Osteoblast (primary cell): ENCODE measurements at regions not wholly inside any gene's neighbourhood (a gene's known extent, or its start where the extent isn't known, plus 50 kb on each side); places are given as distances from the start of the nearest gene placed in this dataset.

Source experiments
- DNase-seq: peaks from one replicate; pipeline ENCODE4 v3.0.0; 2011; ENCODE audit warnings: low spot score, mixed read lengths; ENCODE audit not compliant: insufficient read length; ENCODE audit errors: missing footprints
- H2AFZ ChIP-seq: 2 replicates; pipeline ENCODE4 v1.6.0; 2011; ENCODE audit warnings: mild to moderate bottlenecking, low read length
- H3K27ac ChIP-seq: 2 replicates; pipeline ENCODE4 v1.5.1; 2011; ENCODE audit warnings: mild to moderate bottlenecking, low read depth, low read length, moderate library complexity
- H3K27me3 ChIP-seq: 2 replicates; pipeline ENCODE4 v1.6.0; 2012; ENCODE audit warnings: mild to moderate bottlenecking, control low read depth, inconsistent platforms, low read length, moderate library complexity; ENCODE audit not compliant: insufficient read depth
- H3K36me3 ChIP-seq: 2 replicates; pipeline ENCODE4 v1.5.1; 2011; ENCODE audit warnings: mild to moderate bottlenecking, low read length, control low read depth, moderate library complexity; ENCODE audit not compliant: insufficient read depth
- H3K4me1 ChIP-seq: 2 replicates; pipeline ENCODE4 v1.5.1; 2011; ENCODE audit warnings: mild to moderate bottlenecking, low read length, control low read depth, moderate library complexity; ENCODE audit not compliant: insufficient read depth
- H3K4me2 ChIP-seq: 2 replicates; pipeline ENCODE4 v1.6.0; 2011; ENCODE audit warnings: mild to moderate bottlenecking, low read length; ENCODE audit not compliant: insufficient read depth
- H3K4me3 ChIP-seq: fragments of 200-600 bp; sonication (generic); 3 replicates; pipeline ENCODE4 v1.5.1; 2012; ENCODE audit warnings: mild to moderate bottlenecking, low read length, inconsistent platforms; ENCODE audit not compliant: insufficient read depth
- H3K79me2 ChIP-seq: 2 replicates; pipeline ENCODE4 v1.6.0; 2012; ENCODE audit warnings: mild to moderate bottlenecking, low read length, control low read depth, inconsistent platforms; ENCODE audit not compliant: insufficient read depth
- H3K9me3 ChIP-seq: 2 replicates; pipeline ENCODE4 v1.5.1; 2011; ENCODE audit warnings: low read depth, low read length, control low read depth
- H4K20me1 ChIP-seq: 2 replicates; pipeline ENCODE4 v1.6.0; 2012; ENCODE audit warnings: mild to moderate bottlenecking, low read length, control low read depth; ENCODE audit not compliant: insufficient read depth
- TF ChIP-seq, protein P1 (sequence below): IDR thresholded peaks from 2 replicates; pipeline ENCODE4 v1.5.1; 2011; ENCODE audit warnings: mild to moderate bottlenecking, low read depth, low read length, moderate library complexity; ENCODE audit errors: extremely low read depth

DNA sequence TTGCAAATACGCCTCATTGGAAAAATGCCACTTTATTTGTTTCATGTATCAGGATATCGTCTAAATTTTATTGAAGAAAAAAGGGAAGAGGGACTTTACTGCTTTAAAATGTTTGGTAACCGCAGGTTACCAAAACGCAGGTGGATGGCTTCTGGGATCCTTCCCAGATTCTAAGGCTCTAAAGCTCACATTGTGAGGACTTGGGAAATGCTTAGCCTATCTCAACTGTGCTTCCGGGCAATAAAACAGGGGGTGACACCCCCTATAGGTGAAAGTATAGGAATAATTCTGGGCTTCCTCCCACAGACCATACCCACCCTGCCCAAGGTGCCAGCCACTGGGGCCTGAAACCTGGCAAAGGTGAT is 73.2 kb upstream of the IPO5 start:
- no peaks in the 10 kb centered on the region for H3K9me3 ChIP-seq
- TF ChIP-seq, protein P1, sequence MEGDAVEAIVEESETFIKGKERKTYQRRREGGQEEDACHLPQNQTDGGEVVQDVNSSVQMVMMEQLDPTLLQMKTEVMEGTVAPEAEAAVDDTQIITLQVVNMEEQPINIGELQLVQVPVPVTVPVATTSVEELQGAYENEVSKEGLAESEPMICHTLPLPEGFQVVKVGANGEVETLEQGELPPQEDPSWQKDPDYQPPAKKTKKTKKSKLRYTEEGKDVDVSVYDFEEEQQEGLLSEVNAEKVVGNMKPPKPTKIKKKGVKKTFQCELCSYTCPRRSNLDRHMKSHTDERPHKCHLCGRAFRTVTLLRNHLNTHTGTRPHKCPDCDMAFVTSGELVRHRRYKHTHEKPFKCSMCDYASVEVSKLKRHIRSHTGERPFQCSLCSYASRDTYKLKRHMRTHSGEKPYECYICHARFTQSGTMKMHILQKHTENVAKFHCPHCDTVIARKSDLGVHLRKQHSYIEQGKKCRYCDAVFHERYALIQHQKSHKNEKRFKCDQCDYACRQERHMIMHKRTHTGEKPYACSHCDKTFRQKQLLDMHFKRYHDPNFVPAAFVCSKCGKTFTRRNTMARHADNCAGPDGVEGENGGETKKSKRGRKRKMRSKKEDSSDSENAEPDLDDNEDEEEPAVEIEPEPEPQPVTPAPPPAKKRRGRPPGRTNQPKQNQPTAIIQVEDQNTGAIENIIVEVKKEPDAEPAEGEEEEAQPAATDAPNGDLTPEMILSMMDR, result no peak
- H3K79me2 ChIP-seq, result no peaks in the 10 kb centered on the region
- peak overlapping the region; percentile 71 for H3K4me2 ChIP-seq
- no peaks in the 10 kb centered on the region for H4K20me1 ChIP-seq
- no peaks in the 10 kb centered on the region for H3K27me3 ChIP-seq
- peak overlapping the region; percentile 43 for H3K4me3 ChIP-seq
- H2AFZ ChIP-seq, result peak overlapping the region; percentile 76
- DNase-seq, result peak; percentile 74
- peak overlapping the region; percentile 94 for H3K27ac ChIP-seq
- peaks cover 32% of the 10 kb centered on the region for H3K4me1 ChIP-seq
- no peaks in the 10 kb centered on the region for H3K36me3 ChIP-seq

DNA sequence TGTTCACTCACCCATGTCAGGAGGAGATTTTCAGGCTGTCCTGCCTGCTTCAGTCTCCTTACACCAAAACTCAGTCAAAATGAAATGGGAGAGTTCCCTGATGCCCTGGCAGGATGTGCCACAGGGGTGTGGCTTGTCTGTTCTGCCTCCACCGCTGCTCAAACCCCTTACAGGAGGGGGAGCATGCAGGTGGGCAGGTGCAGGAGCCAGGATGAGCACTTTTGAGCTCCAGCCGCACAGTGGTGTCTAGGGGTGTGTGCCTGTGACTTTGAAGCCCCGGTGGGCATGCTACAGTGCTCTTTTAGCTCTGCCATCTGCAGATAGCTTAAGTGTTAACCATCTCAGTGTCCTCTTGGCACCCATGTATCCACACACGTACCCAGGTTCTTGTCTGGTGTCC is 71.9 kb upstream of the IPO5 start:
- no peak overlapping the region for H3K4me2 ChIP-seq
- TF ChIP-seq, protein P1, result no peak

DNA sequence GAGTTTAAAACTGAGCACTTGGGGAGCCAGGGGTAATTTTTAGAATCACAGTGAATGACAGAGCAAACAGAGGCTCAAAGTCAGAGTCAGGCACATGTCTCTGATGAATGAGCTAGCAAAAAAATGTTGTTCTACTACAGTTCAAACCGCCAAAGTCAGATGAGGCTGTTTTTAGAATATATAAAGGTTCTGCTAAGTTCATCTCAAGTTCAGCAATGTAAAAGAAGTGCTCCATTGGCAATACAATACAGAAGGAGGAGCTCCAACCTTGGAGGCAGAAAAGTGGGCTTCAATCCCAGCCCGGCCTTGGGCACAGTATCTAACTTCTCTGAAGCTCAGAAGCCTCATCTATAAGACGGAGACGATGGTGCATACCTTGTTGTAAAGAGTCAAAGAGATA is 70.1 kb upstream of the IPO5 start:
- peaks cover 32% of the 10 kb centered on the region for H3K4me1 ChIP-seq
- H3K9me3 ChIP-seq, result no peaks in the 10 kb centered on the region
- no peaks in the 10 kb centered on the region for H3K79me2 ChIP-seq
- no peaks in the 10 kb centered on the region for H4K20me1 ChIP-seq
- H2AFZ ChIP-seq, result no peak overlapping the region
- no peak overlapping the region for H3K4me2 ChIP-seq
- H3K36me3 ChIP-seq, result no peaks in the 10 kb centered on the region
- TF ChIP-seq, protein P1, result no peak
- no peak overlapping the region for H3K4me3 ChIP-seq
- no peaks in the 10 kb centered on the region for H3K27me3 ChIP-seq
- no peak overlapping the region for H3K27ac ChIP-seq
- no peak for DNase-seq

More for the DNA sequence above, 71.9 kb upstream of the IPO5 start:
- no peaks in the 10 kb centered on the region for H3K79me2 ChIP-seq
- H4K20me1 ChIP-seq, result no peaks in the 10 kb centered on the region
- H3K4me1 ChIP-seq, result peaks cover 32% of the 10 kb centered on the region
- no peaks in the 10 kb centered on the region for H3K27me3 ChIP-seq
- H3K4me3 ChIP-seq, result no peak overlapping the region
- H3K9me3 ChIP-seq, result no peaks in the 10 kb centered on the region
- H2AFZ ChIP-seq, result no peak overlapping the region
- H3K27ac ChIP-seq, result no peak overlapping the region
- no peaks in the 10 kb centered on the region for H3K36me3 ChIP-seq
- no peak for DNase-seq

DNA sequence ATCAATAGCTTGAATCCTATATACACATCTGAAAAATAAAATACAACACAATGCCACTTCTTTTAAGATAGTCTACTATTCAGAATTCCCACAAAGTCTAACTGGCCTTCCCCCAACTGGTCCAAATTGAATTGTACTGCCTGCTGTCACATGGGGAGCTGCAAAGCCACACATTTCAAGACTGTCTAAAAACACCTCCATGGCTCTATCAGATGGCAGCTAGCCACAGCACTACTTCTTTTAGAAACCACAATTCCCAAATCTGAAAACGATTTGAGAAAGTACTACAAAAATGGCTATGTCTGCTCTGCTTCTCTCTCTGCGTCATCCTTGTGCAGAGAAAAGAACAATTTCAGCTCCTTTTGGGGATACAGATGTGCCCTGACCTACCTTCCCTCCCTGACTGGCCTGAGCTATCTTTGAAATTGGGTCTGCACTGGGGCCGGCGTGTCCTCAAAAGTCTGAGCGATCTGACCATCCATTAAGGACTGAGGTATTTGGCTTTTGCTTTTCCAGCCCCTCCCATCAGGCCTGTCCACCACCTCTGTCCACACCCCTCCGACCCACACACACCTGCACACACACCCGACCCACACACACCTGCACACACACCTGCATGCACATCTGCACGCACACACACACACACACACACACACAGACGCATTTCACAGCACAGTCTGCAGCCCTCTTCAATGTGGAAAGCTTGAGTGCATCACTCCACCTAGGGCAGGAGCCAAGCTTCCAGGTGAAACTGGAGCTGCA is 68.6 kb upstream of the IPO5 start:
- H3K9me3 ChIP-seq, result no peaks in the 10 kb centered on the region
- no peaks in the 10 kb centered on the region for H3K27me3 ChIP-seq
- no peaks in the 10 kb centered on the region for H3K79me2 ChIP-seq
- DNase-seq, result no peak
- H3K4me2 ChIP-seq, result no peak overlapping the region
- H3K4me1 ChIP-seq, result peaks cover 19% of the 10 kb centered on the region
- no peaks in the 10 kb centered on the region for H3K36me3 ChIP-seq
- TF ChIP-seq, protein P1, result no peak
- no peaks in the 10 kb centered on the region for H4K20me1 ChIP-seq
- no peak overlapping the region for H2AFZ ChIP-seq
- no peak overlapping the region for H3K27ac ChIP-seq
- H3K4me3 ChIP-seq, result no peak overlapping the region
